Neutrophil (primary cell): ENCODE measurements at regions not wholly inside any gene's neighbourhood (a gene's known extent, or its start where the extent isn't known, plus 50 kb on each side); places are given as distances from the start of the nearest gene placed in this dataset.

Experiments
- H3K27ac ChIP-seq: fragments of 200-600 bp; sonication (generic); 2 replicates; pipeline ENCODE4 v1.5.1; 2016; ENCODE audit warnings: mild to moderate bottlenecking, moderate library complexity
- H3K27me3 ChIP-seq: fragments of 200-600 bp; sonication (generic); 2 replicates; pipeline ENCODE4 v1.6.0; 2016; ENCODE audit warnings: mild to moderate bottlenecking
- H3K36me3 ChIP-seq: fragments of 200-600 bp; sonication (generic); 2 replicates; pipeline ENCODE4 v1.5.1; 2017
- H3K4me1 ChIP-seq, 2 experiments: fragments of 200-600 bp in 1 of 2; sonication (generic) in 1 of 2; 1 replicate in 1 of 2; 2 replicates in 1 of 2; pipeline versions ENCODE4 v1.5.1 to v1.6.1; 2013 to 2016; ENCODE audit warnings: low read depth in 1 of 2, low read length in 1 of 2, mild to moderate bottlenecking in 1 of 2, moderate library complexity in 1 of 2; ENCODE audit not compliant: control insufficient read depth in 1 of 2, insufficient read depth in 1 of 2
- H3K4me3 ChIP-seq, 2 experiments: fragments of 200-600 bp in 1 of 2; sonication (generic) in 1 of 2; 1 replicate in 1 of 2; 2 replicates in 1 of 2; pipeline ENCODE4 v1.5.1; 2013 to 2016; ENCODE audit warnings: low read depth in 1 of 2, low read length in 1 of 2, mild to moderate bottlenecking in 1 of 2, moderate library complexity in 1 of 2
- H3K9me3 ChIP-seq: fragments of 200-600 bp; sonication (generic); 2 replicates; pipeline ENCODE4 v1.5.1; 2016
- TF ChIP-seq, protein P1 (sequence below): fragments of 200-600 bp; sonication (generic); IDR thresholded peaks from 2 replicates; pipeline ENCODE4 v1.5.1; 2016; ENCODE audit warnings: antibody characterized with exemption

DNA sequence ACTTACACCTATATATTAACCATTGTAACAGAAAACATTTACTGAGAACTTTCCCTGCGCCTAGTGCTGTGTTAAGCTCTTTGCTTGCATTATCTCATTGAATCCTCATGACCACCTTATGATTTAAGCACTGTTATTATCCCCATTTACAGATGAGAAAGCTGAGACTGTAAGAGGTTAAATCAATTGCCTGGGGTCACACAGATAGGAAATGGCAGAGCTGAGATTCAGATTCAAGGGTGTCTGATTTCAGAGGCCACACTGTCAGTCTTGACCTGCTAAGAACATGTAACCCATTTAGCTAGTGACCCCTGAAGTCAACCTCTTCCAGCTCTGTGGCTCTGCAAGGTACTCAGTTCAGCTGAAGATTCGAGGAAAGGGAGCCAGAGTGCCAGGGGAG, 143.9 kb downstream of the TLE3 start:
- TF ChIP-seq, protein P1, sequence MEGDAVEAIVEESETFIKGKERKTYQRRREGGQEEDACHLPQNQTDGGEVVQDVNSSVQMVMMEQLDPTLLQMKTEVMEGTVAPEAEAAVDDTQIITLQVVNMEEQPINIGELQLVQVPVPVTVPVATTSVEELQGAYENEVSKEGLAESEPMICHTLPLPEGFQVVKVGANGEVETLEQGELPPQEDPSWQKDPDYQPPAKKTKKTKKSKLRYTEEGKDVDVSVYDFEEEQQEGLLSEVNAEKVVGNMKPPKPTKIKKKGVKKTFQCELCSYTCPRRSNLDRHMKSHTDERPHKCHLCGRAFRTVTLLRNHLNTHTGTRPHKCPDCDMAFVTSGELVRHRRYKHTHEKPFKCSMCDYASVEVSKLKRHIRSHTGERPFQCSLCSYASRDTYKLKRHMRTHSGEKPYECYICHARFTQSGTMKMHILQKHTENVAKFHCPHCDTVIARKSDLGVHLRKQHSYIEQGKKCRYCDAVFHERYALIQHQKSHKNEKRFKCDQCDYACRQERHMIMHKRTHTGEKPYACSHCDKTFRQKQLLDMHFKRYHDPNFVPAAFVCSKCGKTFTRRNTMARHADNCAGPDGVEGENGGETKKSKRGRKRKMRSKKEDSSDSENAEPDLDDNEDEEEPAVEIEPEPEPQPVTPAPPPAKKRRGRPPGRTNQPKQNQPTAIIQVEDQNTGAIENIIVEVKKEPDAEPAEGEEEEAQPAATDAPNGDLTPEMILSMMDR = no peak
- H3K4me3 ChIP-seq = no peak overlapping the region
- no peaks in the 10 kb centered on the region for H3K9me3 ChIP-seq
- no peaks in the 10 kb centered on the region for H3K36me3 ChIP-seq
- no peaks in the 10 kb centered on the region for H3K27me3 ChIP-seq
- no peak overlapping the region for H3K27ac ChIP-seq
- peaks cover 38 to 42% of the 10 kb centered on the region in 2 experiments for H3K4me1 ChIP-seq

DNA sequence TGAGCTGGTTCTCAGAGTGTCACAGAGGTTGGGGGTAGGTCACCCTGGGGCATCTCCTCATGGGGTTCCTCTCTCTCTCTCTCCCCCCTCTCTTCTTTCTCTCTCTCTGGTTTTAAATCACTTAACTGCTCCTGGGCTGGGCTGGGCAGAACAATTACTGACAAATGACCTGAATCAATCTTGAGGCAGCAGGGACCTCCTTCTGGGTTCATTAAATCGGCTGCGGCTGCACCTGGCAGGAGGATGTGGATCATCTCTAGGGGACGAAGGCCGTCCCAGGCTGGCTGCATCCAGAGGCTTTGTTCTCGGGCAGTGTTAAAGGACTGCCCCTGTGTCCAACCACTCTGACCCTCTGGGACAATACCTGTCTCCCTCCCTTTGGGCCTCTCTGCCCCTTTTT, 143.1 kb downstream of the TLE3 start:
- Histone ChIP-seq H3K27ac (no peak overlapping the region), H3K36me3 (no peaks in the 10 kb centered on the region), H3K4me3 (no peak overlapping the region)

DNA sequence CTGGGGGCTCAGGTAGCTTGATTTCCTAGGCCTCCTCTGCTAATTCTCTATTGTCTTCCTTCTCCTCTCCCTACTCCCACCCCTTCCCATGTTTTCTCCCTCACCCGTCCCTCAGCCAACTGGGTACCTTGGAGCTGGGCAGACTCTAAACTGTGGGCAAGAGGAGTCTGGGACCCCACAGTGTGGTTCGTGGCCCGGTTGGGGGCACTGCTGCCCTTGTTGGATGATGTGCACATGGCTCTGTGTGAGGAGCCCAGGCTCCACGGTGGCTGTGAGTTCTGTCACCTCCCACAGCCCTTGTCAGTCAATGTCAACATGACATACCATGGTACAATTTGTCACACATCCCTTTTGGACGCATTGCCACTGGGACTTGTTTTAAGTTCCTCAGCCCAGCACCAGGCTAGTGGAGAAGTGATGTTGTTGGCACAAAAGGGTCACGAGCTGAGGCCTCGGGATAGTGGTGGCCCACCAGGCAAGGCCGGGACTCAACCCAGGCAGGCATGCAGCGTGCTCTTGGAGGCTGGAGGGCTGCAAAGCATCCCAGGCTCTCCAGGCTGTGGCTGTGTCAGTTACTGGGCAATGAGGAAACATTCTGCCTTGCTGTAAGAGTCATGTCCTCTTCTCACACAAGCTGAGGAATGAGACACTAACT, 142.3 kb downstream of the TLE3 start:
- Histone ChIP-seq H3K27me3 (no peaks in the 10 kb centered on the region), H3K36me3 (no peaks in the 10 kb centered on the region), H3K4me3 (no peak overlapping the region), H3K4me1 (peaks cover 41 to 46% of the 10 kb centered on the region in 2 experiments), H3K9me3 (no peaks in the 10 kb centered on the region), H3K27ac (peak overlapping the region; percentile 92)
- TF ChIP-seq, protein P1 = no peak

More for the DNA sequence above, 143.1 kb downstream of the TLE3 start:
- Histone ChIP-seq H3K9me3 (no peaks in the 10 kb centered on the region), H3K4me1 (peaks cover 41 to 46% of the 10 kb centered on the region in 2 experiments), H3K27me3 (no peaks in the 10 kb centered on the region)
- TF ChIP-seq, protein P1 = no peak

DNA sequence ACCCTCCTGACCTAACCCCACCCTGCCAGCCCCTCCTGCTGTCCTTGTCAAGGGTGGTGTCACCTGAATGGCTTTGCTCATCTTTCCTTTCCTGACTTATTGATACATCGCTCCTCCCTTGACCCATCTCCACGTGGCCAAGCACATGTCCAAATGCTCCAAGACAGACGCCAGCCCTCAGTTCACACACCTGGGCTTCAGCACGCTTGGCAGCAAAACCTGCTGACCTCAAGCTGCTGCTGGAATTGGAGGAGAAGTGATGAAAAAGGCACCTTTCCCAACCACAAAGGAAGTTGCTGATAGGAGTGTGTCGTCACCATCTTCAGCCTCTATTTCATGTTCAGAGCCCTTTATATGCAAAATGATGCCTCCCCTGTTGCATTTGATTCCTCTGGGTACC, 141.3 kb downstream of the TLE3 start:
- H3K9me3 ChIP-seq = no peaks in the 10 kb centered on the region

DNA sequence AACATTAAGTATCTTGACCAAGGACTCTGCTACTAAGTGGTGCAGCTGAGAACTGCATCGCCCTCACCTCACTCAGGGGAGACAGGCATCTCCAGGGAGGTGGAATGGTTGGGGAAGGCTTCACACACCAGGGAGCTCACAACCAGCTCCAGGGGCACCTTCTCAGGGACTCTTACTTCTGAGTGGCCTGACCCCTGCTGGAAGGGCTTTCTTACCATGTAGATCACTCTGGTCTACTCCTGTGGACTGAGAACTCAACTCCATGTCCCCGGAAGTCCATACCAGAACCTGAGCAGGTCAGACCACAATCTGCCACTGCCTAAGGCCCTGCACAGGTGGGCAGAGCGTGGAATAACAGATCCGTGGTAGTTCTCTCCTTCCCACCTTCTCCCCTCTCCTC, 140.5 kb downstream of the TLE3 start:
- H3K4me1 ChIP-seq = peaks cover 41 to 46% of the 10 kb centered on the region in 2 experiments
- TF ChIP-seq, protein P1 = no peak
- H3K36me3 ChIP-seq = no peaks in the 10 kb centered on the region
- H3K27ac ChIP-seq = peak overlapping the region; percentile 92
- H3K9me3 ChIP-seq = no peaks in the 10 kb centered on the region
- no peaks in the 10 kb centered on the region for H3K27me3 ChIP-seq
- no peak overlapping the region for H3K4me3 ChIP-seq

More for the DNA sequence above, 141.3 kb downstream of the TLE3 start:
- TF ChIP-seq, protein P1 = no peak
- H3K4me1 ChIP-seq = peaks cover 41 to 46% of the 10 kb centered on the region in 2 experiments
- H3K36me3 ChIP-seq = no peaks in the 10 kb centered on the region
- peak overlapping the region; percentile 92 for H3K27ac ChIP-seq
- no peaks in the 10 kb centered on the region for H3K27me3 ChIP-seq
- H3K4me3 ChIP-seq = peak overlapping the region in 1 of 2 experiments; percentile 23
